ENCODE measurements at regions not wholly inside any gene's neighbourhood (a gene's known extent, or its start where the extent isn't known, plus 50 kb on each side); places are given as distances from the start of the nearest gene placed in this dataset.

DNA sequence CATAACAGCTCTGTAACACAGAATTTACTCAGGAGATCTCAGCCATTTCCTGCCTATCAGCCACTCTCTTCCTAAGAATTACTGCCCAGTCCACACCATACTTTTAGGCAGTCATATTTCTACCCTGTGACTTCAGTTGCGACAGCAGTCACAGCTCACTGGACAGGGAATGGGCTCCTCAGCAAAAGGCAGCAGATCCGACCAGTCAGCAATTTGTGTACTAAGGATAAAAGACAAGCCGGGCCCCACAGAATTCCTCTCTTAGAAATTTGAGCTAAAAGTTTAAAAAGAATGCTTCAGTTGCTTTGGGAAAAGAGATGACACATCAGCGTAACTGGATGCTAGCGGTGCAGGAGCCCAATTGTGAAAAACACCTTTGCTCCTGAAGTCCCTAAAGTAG lies 172.1 kb downstream of the ENC1 start:
- TF ChIP-seq, protein P1, sequence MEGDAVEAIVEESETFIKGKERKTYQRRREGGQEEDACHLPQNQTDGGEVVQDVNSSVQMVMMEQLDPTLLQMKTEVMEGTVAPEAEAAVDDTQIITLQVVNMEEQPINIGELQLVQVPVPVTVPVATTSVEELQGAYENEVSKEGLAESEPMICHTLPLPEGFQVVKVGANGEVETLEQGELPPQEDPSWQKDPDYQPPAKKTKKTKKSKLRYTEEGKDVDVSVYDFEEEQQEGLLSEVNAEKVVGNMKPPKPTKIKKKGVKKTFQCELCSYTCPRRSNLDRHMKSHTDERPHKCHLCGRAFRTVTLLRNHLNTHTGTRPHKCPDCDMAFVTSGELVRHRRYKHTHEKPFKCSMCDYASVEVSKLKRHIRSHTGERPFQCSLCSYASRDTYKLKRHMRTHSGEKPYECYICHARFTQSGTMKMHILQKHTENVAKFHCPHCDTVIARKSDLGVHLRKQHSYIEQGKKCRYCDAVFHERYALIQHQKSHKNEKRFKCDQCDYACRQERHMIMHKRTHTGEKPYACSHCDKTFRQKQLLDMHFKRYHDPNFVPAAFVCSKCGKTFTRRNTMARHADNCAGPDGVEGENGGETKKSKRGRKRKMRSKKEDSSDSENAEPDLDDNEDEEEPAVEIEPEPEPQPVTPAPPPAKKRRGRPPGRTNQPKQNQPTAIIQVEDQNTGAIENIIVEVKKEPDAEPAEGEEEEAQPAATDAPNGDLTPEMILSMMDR (IDR thresholded peaks at IDR 0.05), result no peak
- TF ChIP-seq EZH2 (IDR thresholded peaks at IDR 0.05), result no peak
